ENCODE measurements at regions not wholly inside any gene's neighbourhood (a gene's known extent, or its start where the extent isn't known, plus 50 kb on each side); places are given as distances from the start of the nearest gene placed in this dataset.

DNA sequence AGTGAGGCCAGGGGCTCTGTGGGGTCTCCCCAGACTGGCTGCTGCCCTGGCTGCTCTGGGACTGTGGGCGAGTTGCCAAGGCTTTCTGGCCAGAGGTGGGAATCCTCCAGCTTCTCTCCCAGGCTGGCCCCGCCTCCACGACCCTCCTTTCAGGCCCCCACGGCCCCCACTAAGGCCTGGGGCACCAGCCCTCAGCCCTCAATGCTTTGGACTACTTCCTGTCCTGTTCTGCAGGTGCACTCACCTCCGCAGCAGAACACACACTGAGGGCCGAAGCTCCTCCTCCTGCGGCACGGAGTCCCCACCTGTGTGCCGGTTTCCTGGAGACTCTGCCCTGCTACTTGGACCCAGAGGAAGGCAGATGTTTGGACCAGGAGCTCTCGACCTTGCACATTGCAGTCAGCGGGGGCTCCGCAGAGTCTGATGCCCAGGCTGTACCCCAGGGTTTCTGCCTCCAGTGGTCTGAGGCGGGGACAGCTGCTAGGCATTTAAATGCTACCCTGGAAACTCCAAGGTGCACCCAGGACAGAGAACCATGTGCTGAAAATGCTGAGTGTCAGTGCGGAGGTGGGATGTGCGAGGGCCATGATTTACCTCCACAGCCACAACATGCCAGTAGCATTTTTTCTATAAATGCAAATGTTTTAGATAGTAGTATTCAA, 223.8 kb downstream of the IRF8 start:
- no peak overlapping the region for H3K27ac ChIP-seq
- TF ChIP-seq, protein P1, sequence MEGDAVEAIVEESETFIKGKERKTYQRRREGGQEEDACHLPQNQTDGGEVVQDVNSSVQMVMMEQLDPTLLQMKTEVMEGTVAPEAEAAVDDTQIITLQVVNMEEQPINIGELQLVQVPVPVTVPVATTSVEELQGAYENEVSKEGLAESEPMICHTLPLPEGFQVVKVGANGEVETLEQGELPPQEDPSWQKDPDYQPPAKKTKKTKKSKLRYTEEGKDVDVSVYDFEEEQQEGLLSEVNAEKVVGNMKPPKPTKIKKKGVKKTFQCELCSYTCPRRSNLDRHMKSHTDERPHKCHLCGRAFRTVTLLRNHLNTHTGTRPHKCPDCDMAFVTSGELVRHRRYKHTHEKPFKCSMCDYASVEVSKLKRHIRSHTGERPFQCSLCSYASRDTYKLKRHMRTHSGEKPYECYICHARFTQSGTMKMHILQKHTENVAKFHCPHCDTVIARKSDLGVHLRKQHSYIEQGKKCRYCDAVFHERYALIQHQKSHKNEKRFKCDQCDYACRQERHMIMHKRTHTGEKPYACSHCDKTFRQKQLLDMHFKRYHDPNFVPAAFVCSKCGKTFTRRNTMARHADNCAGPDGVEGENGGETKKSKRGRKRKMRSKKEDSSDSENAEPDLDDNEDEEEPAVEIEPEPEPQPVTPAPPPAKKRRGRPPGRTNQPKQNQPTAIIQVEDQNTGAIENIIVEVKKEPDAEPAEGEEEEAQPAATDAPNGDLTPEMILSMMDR (IDR thresholded peaks at IDR 0.05; ENCODE audit: low read depth, low read length) = no peak
- no peak overlapping the region for H3K4me3 ChIP-seq (ENCODE audit: low read depth, low read length)
- H3K9me3 ChIP-seq (ENCODE audit: severe bottlenecking) = no peaks in the 10 kb centered on the region
- no peak for DNase-seq
- no peaks in the 10 kb centered on the region for H3K36me3 ChIP-seq
- H3K27me3 ChIP-seq (ENCODE audit: insufficient read depth, low read depth, severe bottlenecking) = no peaks in the 10 kb centered on the region

DNA sequence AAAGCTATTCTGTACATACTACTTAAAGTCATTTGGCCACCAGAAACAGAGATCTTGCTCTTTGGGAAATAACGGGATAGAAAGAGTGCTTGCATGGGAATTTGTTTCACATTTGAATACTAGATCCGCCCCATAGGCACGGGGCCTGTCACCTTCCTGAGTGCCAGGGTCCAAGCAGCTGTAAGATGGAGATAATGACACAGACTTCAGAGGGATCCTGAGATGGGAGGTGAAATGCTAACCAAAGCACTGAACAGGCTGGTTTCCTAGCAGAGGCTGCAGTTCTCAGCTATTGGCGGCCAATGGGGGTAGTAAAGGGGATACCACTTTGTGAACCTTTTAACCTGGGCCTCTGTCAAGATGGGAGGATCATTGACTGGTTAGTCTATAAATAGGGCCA, 225.4 kb downstream of the IRF8 start:
- Histone ChIP-seq H3K36me3 (no peaks in the 10 kb centered on the region), H3K27me3 (ENCODE audit: insufficient read depth, low read depth, severe bottlenecking) (no peaks in the 10 kb centered on the region), H3K9me3 (ENCODE audit: severe bottlenecking) (no peaks in the 10 kb centered on the region), H3K4me3 (ENCODE audit: low read depth, low read length) (no peak overlapping the region), H3K27ac (no peak overlapping the region)
- TF ChIP-seq, protein P1 (IDR thresholded peaks at IDR 0.05; ENCODE audit: low read depth, low read length) = no peak
- no peak for DNase-seq

DNA sequence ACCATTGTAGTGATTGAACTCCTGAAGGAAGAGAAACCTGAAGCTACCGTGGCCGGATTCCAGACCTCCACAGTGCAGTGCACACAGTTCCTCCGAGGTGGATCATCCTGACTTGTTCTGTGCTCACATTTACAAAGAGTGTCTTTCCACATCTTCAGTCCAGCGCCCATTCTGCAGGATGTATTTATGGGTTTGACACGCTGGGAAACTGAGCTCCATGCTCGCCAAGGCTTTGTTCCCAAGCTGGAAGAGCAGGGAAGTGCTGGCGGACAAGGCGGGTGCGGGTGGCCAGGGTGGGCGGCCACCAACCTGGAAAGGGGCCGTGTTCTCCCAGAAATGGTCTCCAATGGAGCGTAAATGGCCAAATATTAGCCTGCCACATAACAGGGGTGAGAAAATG, 227.9 kb downstream of the IRF8 start:
- TF ChIP-seq, protein P1 (IDR thresholded peaks at IDR 0.05; ENCODE audit: low read depth, low read length) = no peak
- no peaks in the 10 kb centered on the region for H3K36me3 ChIP-seq
- no peaks in the 10 kb centered on the region for H3K9me3 ChIP-seq (ENCODE audit: severe bottlenecking)
- DNase-seq = no peak
- no peak overlapping the region for H3K27ac ChIP-seq
- no peak overlapping the region for H3K4me3 ChIP-seq (ENCODE audit: low read depth, low read length)
- H3K27me3 ChIP-seq (ENCODE audit: insufficient read depth, low read depth, severe bottlenecking) = no peaks in the 10 kb centered on the region

DNA sequence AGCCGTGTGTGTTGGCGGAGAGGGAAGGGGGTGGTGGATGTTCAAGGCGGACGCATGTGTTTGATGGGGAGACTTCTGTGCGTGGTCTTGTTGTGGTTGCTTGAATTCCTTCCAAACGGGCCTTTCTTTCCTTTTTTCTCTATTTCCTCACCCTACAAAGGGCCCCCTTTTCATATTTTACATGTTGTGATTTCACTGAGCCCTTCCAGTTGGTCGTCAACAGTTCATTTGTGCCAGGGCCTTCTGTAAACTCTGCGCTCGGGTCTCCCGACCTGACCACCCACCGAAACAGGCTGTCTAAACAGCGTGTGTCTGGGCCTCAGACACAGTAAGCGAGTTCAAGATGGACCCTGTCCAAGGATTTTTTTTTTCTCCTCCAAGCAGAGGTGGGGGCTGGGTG, 228.4 kb downstream of the IRF8 start:
- no peak for DNase-seq
- no peaks in the 10 kb centered on the region for H3K27me3 ChIP-seq (ENCODE audit: insufficient read depth, low read depth, severe bottlenecking)
- TF ChIP-seq, protein P1 (IDR thresholded peaks at IDR 0.05; ENCODE audit: low read depth, low read length) = no peak

DNA sequence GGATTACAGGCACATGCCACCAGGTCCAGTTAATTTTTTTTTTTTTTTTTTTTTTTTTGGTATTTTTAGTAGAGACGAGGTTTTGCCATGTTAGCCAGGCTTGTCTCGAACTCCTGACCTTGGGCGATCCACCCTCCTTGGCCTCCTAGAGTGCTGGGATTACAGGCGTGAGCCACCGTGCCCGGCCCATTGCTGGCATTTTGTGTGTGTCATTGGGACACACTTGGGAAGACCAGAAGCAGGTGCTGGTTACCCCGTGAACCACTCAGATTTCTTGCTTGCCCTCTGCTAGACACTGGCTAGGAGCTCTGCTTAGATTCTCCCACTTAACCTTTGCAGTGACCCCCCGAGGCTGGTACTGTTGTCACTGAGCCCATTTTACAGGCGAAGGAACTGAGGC, 229.3 kb downstream of the IRF8 start:
- H3K27me3 ChIP-seq (ENCODE audit: insufficient read depth, low read depth, severe bottlenecking) = no peaks in the 10 kb centered on the region

More for the DNA sequence above, 228.4 kb downstream of the IRF8 start:
- no peaks in the 10 kb centered on the region for H3K36me3 ChIP-seq
- H3K9me3 ChIP-seq (ENCODE audit: severe bottlenecking) = no peaks in the 10 kb centered on the region
- H3K4me3 ChIP-seq (ENCODE audit: low read depth, low read length) = no peak overlapping the region
- H3K27ac ChIP-seq = no peak overlapping the region

More for the DNA sequence above, 229.3 kb downstream of the IRF8 start:
- Histone ChIP-seq H3K36me3 (no peaks in the 10 kb centered on the region), H3K9me3 (ENCODE audit: severe bottlenecking) (no peaks in the 10 kb centered on the region), H3K27ac (no peak overlapping the region), H3K4me3 (ENCODE audit: low read depth, low read length) (no peak overlapping the region)
- TF ChIP-seq, protein P1 (IDR thresholded peaks at IDR 0.05; ENCODE audit: low read depth, low read length) = no peak
- no peak for DNase-seq
